A673 (cell line): ENCODE measurements at regions not wholly inside any gene's neighbourhood (a gene's known extent, or its start where the extent isn't known, plus 50 kb on each side); places are given as distances from the start of the nearest gene placed in this dataset.

ENCODE experiments used
- BruUV-seq: library from RNA; stranded (reverse); fragments of 400-500 nt; replicated peaks from 2 replicates; lab custom pipeline; 2021; lab: Mats Ljungman, UMichigan
- CTCF ChIA-PET: fragments of 300-600 bp; sonication (Branson Sonifier 250); formaldehyde crosslinking; loops from one replicate; lab custom pipeline; 2022; ENCODE audit warnings: antibody characterized with exemption; lab: Charles Lee
- POLR2A ChIA-PET: fragments of 300-600 bp; sonication (Branson Sonifier 250); formaldehyde crosslinking; loops from one replicate; lab custom pipeline; 2022; ENCODE audit warnings: antibody characterized with exemption; ENCODE audit not compliant: low non-redundant PET; lab: Charles Lee
- DNase-seq: peaks from one replicate; pipeline ENCODE4 v3.0.0-alpha.2; 2015; ENCODE audit warnings: low spot score
- H3K27ac ChIP-seq: fragments of 200-600 bp; sonication (generic); 2 replicates; pipeline ENCODE4 v1.5.1; 2016; ENCODE audit warnings: mixed run types, low read depth, mild to moderate bottlenecking, mixed read lengths, antibody characterized with exemption, low read length; ENCODE audit not compliant: poor library complexity, severe bottlenecking
- H3K27me3 ChIP-seq: fragments of 200-600 bp; sonication (generic); replicated peaks from 2 replicates; pipeline ENCODE4 v1.6.1; 2017; ENCODE audit warnings: mixed run types, low read depth, mild to moderate bottlenecking, mixed read lengths, antibody characterized with exemption, low read length; ENCODE audit not compliant: insufficient read depth, poor library complexity
- H3K36me3 ChIP-seq: fragments of 200-600 bp; sonication (generic); 2 replicates; pipeline ENCODE4 v1.6.1; 2016; ENCODE audit warnings: mixed run types, mild to moderate bottlenecking, mixed read lengths, antibody characterized with exemption, low read length; ENCODE audit not compliant: insufficient read depth, poor library complexity, severe bottlenecking
- H3K4me1 ChIP-seq: fragments of 200-600 bp; sonication (generic); 2 replicates; pipeline ENCODE4 v1.6.1; 2017; ENCODE audit warnings: mixed run types, mild to moderate bottlenecking, mixed read lengths, antibody characterized with exemption, low read length; ENCODE audit not compliant: insufficient read depth, poor library complexity, severe bottlenecking
- H3K4me3 ChIP-seq: fragments of 200-600 bp; sonication (generic); 2 replicates; pipeline ENCODE4 v1.5.1; 2016; ENCODE audit warnings: low read depth, mixed run types, mild to moderate bottlenecking, mixed read lengths, low read length; ENCODE audit not compliant: poor library complexity, severe bottlenecking
- H3K9me3 ChIP-seq: fragments of 200-600 bp; sonication (generic); 2 replicates; pipeline ENCODE4 v1.6.1; 2016; ENCODE audit warnings: mixed run types, low read depth, mild to moderate bottlenecking, mixed read lengths, antibody characterized with exemption, low read length; ENCODE audit not compliant: poor library complexity, severe bottlenecking
- EZH2 ChIP-seq: fragments of 200-600 bp; sonication (generic); IDR thresholded peaks from 2 replicates; pipeline ENCODE4 v1.6.1; 2017; ENCODE audit warnings: borderline replicate concordance, low read depth, mild to moderate bottlenecking, mixed read lengths, antibody characterized with exemption, low read length; ENCODE audit not compliant: poor library complexity, severe bottlenecking
- intact Hi-C: fragments of 100-400 bp; cut with micrococcal nuclease; formaldehyde crosslinking; loops from one replicate; pipeline ENCODE4 v1.10.0; 2022; ENCODE audit not compliant: unreplicated experiment
- TF ChIP-seq, protein P1 (sequence below): fragments of 300-800, 200-600 bp; sonication (generic); conservative IDR thresholded peaks from 2 replicates; pipeline ENCODE4 v1.5.1; 2017; ENCODE audit warnings: low read depth, mild to moderate bottlenecking, antibody characterized with exemption, low read length, moderate library complexity, mixed read lengths

DNA sequence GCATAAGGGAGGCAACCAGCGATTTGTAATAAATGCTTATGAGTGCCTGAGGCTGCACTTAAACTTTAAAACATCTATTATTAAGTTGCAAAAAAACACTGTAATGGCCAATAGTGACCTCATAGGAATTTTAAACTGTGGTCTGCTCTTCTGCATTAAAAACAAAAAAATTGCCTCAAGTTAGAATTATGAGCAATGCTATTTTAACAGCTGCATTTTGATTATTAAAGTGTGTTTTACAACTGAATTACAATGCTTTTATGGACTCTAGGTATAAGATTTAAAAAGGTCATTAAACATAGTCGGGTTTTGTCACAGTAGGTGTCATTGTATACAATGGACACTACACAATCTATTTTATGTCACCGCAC lies 528.7 kb upstream of the FANCL start:
- intact Hi-C loops = loop anchor here (10.0 kb wide), 2 partner anchors 255 to 1785 kb away; partner anchors contain the start of gene BCL11A
- Histone ChIP-seq H3K27me3 (peaks cover 10% of the 10 kb centered on the region), H3K9me3 (no peaks in the 10 kb centered on the region), H3K4me1 (peaks cover 12% of the 10 kb centered on the region), H3K27ac (no peak overlapping the region), H3K4me3 (no peak overlapping the region), H3K36me3 (no peaks in the 10 kb centered on the region)
- POLR2A ChIA-PET = no interaction called here
- TF ChIP-seq, protein P1, sequence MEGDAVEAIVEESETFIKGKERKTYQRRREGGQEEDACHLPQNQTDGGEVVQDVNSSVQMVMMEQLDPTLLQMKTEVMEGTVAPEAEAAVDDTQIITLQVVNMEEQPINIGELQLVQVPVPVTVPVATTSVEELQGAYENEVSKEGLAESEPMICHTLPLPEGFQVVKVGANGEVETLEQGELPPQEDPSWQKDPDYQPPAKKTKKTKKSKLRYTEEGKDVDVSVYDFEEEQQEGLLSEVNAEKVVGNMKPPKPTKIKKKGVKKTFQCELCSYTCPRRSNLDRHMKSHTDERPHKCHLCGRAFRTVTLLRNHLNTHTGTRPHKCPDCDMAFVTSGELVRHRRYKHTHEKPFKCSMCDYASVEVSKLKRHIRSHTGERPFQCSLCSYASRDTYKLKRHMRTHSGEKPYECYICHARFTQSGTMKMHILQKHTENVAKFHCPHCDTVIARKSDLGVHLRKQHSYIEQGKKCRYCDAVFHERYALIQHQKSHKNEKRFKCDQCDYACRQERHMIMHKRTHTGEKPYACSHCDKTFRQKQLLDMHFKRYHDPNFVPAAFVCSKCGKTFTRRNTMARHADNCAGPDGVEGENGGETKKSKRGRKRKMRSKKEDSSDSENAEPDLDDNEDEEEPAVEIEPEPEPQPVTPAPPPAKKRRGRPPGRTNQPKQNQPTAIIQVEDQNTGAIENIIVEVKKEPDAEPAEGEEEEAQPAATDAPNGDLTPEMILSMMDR = no peak
- no peak for TF ChIP-seq EZH2
- BruUV-seq = no TSS peak
- CTCF ChIA-PET = no interaction called here
- DNase-seq = no peak

DNA sequence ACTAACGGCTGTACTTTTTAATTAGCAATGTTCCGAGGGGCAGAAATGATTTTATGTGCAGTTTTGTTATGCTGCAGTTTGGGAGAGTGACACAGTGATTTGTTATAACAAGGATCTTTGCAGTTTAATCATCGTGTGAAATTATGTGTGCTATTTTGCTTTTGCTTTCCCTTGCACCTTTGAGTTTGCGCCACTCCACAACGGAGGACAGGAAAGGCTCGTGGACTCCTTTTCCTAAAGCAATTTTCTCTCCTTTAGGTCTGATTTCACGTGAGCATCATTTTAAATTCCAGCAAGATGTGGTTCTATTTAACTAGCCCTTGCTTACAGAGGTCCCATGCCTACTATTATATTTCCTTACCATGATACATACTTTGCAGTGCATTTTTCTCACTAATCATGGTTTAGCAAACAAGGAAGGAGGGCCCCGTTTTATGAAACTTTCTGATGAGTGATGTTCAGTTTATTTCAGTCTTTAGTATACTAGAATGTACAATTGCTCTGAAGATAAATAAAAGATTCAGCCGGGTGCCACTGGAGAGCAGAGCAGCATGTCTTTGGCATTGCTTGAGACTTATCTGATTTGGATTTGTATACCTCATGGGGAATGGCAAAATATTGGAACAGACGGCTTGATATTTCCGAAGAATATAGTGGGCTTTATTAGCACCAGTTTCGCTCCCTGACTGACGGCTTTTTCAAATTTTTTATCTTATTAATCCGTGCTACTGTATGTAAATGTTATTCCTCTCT lies 528.2 kb upstream of the FANCL start:
- Histone ChIP-seq H3K4me3 (no peak overlapping the region), H3K27ac (no peak overlapping the region), H3K4me1 (peaks cover 12% of the 10 kb centered on the region), H3K27me3 (peaks cover 10% of the 10 kb centered on the region), H3K36me3 (no peaks in the 10 kb centered on the region), H3K9me3 (no peaks in the 10 kb centered on the region)
- CTCF ChIA-PET = no interaction called here
- BruUV-seq = no TSS peak
- intact Hi-C loops = loop anchor here (10.0 kb wide), 2 partner anchors 256 to 1786 kb away; partner anchors contain the start of gene BCL11A
- TF ChIP-seq, protein P1 = no peak
- TF ChIP-seq EZH2 = no peak
- POLR2A ChIA-PET = no interaction called here
- no peak for DNase-seq

DNA sequence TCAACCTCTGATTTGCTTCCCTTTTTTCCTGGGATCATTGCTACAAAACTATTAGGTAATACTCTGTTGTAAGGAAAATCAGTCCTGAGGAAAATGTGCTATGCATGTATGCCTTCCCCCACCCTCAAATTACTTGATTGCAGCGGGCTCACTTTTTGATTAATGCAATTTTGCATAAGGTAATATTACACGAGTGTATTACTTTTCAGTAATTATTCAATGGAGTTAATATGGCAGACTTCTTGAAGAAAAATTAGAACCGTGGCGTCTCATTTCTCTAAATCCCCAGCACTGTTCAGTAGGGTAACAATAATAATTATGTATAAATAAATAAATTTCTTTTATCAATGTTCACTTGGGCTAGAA lies 527.6 kb upstream of the FANCL start:
- Histone ChIP-seq H3K27ac (no peak overlapping the region), H3K27me3 (peaks cover 10% of the 10 kb centered on the region), H3K4me1 (peaks cover 12% of the 10 kb centered on the region), H3K36me3 (no peaks in the 10 kb centered on the region), H3K4me3 (no peak overlapping the region), H3K9me3 (no peaks in the 10 kb centered on the region)
- no TSS peak for BruUV-seq
- DNase-seq = no peak
- intact Hi-C loops = loop anchor here (10.0 kb wide), 2 partner anchors 256 to 1786 kb away; partner anchors contain the start of gene BCL11A
- TF ChIP-seq, protein P1 = no peak
- TF ChIP-seq EZH2 = no peak
- POLR2A ChIA-PET = no interaction called here
- CTCF ChIA-PET = interaction anchor here (0.6 kb wide), 1 partner anchor 956 kb away, joined by 6 read pairs; no protein-coding TSS in a partner anchor
